Naive B cell (primary cell): ENCODE measurements at regions not wholly inside any gene's neighbourhood (a gene's known extent, or its start where the extent isn't known, plus 50 kb on each side); places are given as distances from the start of the nearest gene placed in this dataset.
A peak's percentile ranks its signal among the peaks of the same experiment; 100 is the strongest.

Source experiments
- ATAC-seq, 2 donors: fragments of 150-1000 bp; cut with Tn5 transposase; 2 replicates each; pipeline ENCODE4 v1.10.0; 2021; ENCODE audit warnings: low read depth in 2 of 2, mild to moderate bottlenecking in 2 of 2, moderate library complexity in 2 of 2
- DNase-seq: peaks from one replicate; pipeline ENCODE4 v3.0.0; 2022
- H3K27ac Mint-ChIP-seq, 6 donors: one replicate each; pipeline ENCODE4 v1.8.0; 2020 to 2022; ENCODE audit warnings: mild to moderate bottlenecking in 6 of 6, mixed read lengths in 6 of 6, moderate library complexity in 5 of 6, inconsistent platforms in 2 of 6
- H3K27me3 Mint-ChIP-seq, 3 donors: one replicate each; pipeline ENCODE4 v1.8.0; 2021 to 2022; ENCODE audit warnings: mixed read lengths in 3 of 3, mild to moderate bottlenecking in 1 of 3
- H3K36me3 Mint-ChIP-seq, 2 donors: one replicate each; pipeline ENCODE4 v1.8.0; 2020 to 2022; ENCODE audit warnings: mixed read lengths in 2 of 2, inconsistent platforms in 1 of 2, mild to moderate bottlenecking in 1 of 2
- H3K4me1 Mint-ChIP-seq, 3 donors: one replicate each; pipeline ENCODE4 v1.8.0; 2020 to 2022; ENCODE audit warnings: mixed read lengths in 3 of 3, inconsistent platforms in 1 of 3, mild to moderate bottlenecking in 1 of 3, moderate library complexity in 1 of 3
- H3K4me3 Mint-ChIP-seq, 8 donors: one replicate each; pipeline ENCODE4 v1.8.0; 2020 to 2022; ENCODE audit warnings: mild to moderate bottlenecking in 8 of 8, mixed read lengths in 8 of 8, moderate library complexity in 8 of 8, inconsistent platforms in 2 of 8
- H3K9me3 Mint-ChIP-seq, 7 donors: one replicate each; pipeline ENCODE4 v1.8.0; 2020 to 2022; ENCODE audit warnings: mixed read lengths in 7 of 7, mild to moderate bottlenecking in 5 of 7, inconsistent platforms in 2 of 7, moderate library complexity in 1 of 7

DNA sequence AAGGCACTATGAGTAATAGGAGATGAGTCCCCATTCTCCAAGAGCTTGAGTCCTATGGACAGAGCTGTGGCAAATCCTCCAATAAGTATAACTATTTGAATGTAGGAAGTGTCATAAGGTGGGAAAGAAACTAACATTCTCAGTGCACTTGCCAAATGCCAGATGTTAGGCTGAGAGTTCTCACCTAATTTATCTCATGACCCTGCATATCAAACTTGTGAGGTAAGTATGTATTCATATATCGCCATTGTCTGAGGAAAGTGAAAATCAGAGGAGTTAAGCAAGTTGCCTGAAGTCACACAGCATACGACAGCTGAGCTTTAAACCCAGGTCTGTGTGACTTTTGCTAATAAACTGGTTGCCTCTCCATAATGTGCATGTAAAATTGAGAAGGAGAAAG is 169.5 kb downstream of the TTC32 start:
- H3K4me1 Mint-ChIP-seq = no peaks in the 10 kb centered on the region

DNA sequence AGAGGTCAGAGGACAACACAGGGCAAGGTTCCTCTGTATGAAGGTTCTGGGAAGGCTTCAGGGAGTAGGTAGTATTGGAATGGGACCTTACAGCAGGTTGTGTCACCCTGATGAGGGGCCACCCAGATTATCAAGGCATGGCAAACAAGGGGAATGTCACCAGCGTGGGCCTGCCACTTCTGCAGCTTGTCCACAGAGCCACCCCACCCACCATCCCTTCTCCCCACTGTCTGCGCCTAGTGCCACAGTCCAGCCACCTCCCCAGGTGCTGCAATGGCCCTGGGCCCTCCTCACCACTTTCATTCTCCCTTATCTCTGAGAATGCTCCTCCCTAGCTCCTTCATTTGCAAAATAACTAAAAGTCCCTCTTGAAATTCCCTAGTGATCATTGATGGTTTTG is 170.3 kb downstream of the TTC32 start:
- DNase-seq = no peak
- ATAC-seq = no peak
- peaks cover 7 to 18% (median 8%) of the 10 kb centered on the region in 3 donors for H3K27me3 Mint-ChIP-seq
- H3K9me3 Mint-ChIP-seq = no peaks in the 10 kb centered on the region
- no peaks in the 10 kb centered on the region for H3K36me3 Mint-ChIP-seq
- H3K4me3 Mint-ChIP-seq = no peak overlapping the region
- H3K4me1 Mint-ChIP-seq = no peaks in the 10 kb centered on the region
- no peak overlapping the region for H3K27ac Mint-ChIP-seq

More for the DNA sequence above, 169.5 kb downstream of the TTC32 start:
- peaks cover 5 to 18% (median 7%) of the 10 kb centered on the region in 3 donors for H3K27me3 Mint-ChIP-seq
- ATAC-seq = no peak
- no peak for DNase-seq
- H3K27ac Mint-ChIP-seq = no peak overlapping the region
- H3K9me3 Mint-ChIP-seq = no peaks in the 10 kb centered on the region
- no peaks in the 10 kb centered on the region for H3K36me3 Mint-ChIP-seq
- no peak overlapping the region for H3K4me3 Mint-ChIP-seq

DNA sequence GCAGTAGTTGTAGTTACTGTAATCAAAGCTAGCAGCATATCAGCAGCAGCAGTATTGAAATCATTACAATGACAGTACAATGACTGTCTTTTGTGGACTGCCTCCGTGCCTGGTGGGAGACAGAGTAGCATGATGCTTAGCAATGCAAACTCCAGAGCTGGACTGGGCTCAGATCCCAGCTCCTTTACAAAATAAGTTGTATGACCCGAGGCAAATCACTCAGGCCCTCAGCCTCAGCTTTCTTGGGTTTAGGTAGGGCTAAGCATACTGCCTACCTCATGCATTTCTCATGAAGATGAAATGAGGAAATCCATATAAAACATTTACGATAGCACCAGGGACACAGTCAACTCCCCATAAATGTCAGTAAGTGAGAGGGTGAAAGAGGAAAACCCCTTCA is 170.7 kb downstream of the TTC32 start:
- Mint-ChIP-seq H3K36me3 (no peaks in the 10 kb centered on the region), H3K4me3 (no peak overlapping the region), H3K27ac (peak overlapping the region in 1 of 6 donors; percentile 21), H3K9me3 (no peaks in the 10 kb centered on the region), H3K27me3 (peaks cover 7 to 18% (median 8%) of the 10 kb centered on the region in 3 donors), H3K4me1 (no peaks in the 10 kb centered on the region)
- DNase-seq (no peak), ATAC-seq (no peak)

DNA sequence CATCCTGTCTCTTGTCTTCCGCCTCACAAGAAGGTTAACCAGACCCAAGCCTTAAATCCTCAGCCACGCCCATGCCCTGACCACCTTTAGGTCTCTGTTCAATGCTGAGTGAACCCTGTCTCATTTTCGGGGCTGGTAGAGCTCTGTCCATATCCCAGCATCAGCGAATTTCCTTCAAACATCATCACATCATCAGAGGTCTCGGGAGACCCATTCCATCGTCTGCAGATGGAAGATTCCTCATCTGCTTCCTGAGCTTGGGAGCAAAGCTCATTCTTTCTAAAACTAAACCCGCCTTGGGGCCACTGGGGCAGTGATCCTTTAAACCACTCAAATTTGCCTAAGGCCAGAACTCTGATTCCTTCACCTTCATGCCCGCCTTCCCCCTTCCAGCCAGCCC is 173.7 kb downstream of the TTC32 start:
- no peak overlapping the region for H3K27ac Mint-ChIP-seq
- no peak for ATAC-seq
- H3K9me3 Mint-ChIP-seq = peaks cover 0 to 4% (median 0%) of the 10 kb centered on the region in 7 donors
- H3K4me3 Mint-ChIP-seq = peak overlapping the region in 1 of 8 donors; percentile 69
- no peak for DNase-seq
- no peaks in the 10 kb centered on the region for H3K36me3 Mint-ChIP-seq
- no peaks in the 10 kb centered on the region for H3K4me1 Mint-ChIP-seq
- peaks cover 7 to 18% (median 8%) of the 10 kb centered on the region in 3 donors for H3K27me3 Mint-ChIP-seq

DNA sequence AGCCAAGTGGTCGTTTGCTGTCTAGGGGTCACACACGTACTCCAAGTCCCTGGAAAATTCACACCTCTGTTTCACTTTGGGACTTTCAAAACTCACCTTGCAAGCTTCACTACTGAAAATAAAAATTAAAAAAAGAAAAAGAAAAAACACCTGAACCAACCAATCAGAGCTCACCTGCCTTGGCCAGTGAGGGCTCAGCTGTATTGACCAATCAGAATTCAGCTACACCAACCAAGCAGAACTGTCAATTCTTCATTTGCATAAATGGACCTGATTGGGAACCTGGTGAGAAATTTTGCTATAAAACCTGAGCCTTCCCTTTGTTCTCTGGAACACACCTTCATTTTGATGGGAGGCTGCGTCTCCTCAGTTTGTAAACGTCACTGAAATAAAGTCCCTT is 176.4 kb downstream of the TTC32 start:
- peaks cover 0 to 17% (median 5%) of the 10 kb centered on the region in 3 donors for H3K27me3 Mint-ChIP-seq
- DNase-seq (no peak), ATAC-seq (no peak)
- H3K36me3 Mint-ChIP-seq = no peaks in the 10 kb centered on the region
- no peak overlapping the region for H3K27ac Mint-ChIP-seq
- H3K9me3 Mint-ChIP-seq = peaks cover 0 to 11% (median 4%) of the 10 kb centered on the region in 7 donors
- H3K4me1 Mint-ChIP-seq = no peaks in the 10 kb centered on the region
- no peak overlapping the region for H3K4me3 Mint-ChIP-seq

DNA sequence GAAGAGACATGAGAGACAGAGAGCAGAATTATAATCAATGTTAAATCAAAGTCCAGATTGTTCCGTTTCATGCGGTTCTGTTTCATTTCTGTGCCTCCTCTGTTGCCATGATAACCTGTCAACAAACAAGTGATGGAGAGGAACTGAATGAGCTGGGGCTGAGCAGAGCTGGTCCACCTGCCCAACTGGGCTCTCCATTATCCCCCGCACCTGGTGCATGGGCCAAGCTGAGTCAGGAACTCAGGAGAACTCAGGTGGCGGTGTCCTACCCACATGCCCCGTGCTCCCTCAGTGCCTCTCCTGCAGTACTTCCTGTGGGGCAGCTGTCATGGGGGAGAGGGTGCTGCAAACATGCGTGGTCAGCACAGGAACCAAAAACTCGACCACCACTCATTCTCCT is 178.8 kb downstream of the TTC32 start:
- no peak for ATAC-seq
- Mint-ChIP-seq H3K36me3 (no peaks in the 10 kb centered on the region), H3K4me1 (no peaks in the 10 kb centered on the region), H3K9me3 (peaks cover 0 to 11% (median 4%) of the 10 kb centered on the region in 7 donors), H3K27ac (no peak overlapping the region), H3K27me3 (peaks cover 0 to 8% (median 5%) of the 10 kb centered on the region in 3 donors), H3K4me3 (no peak overlapping the region)
- DNase-seq = no peak

DNA sequence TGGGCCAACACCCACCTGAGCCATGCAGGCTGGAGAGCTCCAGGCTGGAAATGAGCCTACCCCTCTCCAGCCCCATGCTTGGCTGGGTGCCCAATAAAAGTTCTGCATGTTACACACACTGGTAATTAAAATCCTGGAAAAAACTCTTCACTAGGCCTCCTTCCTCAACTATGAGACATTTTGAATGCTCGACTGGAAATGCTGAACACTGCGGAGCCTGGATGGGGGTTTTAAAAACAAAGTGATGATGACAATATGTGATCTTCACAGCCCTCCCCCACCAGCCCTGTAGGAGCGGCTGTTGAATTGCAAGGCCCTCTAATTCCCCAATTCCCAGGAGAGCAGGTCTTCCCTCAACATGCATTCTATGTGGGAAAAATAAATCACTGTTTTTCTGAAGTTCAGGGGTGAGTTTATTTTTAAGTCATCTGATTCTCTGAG is 179.2 kb downstream of the TTC32 start:
- H3K27ac Mint-ChIP-seq = no peak overlapping the region
- no peak for ATAC-seq
- no peak for DNase-seq
- H3K36me3 Mint-ChIP-seq = no peaks in the 10 kb centered on the region
- H3K4me3 Mint-ChIP-seq = no peak overlapping the region
- H3K27me3 Mint-ChIP-seq = peaks cover 0 to 8% (median 5%) of the 10 kb centered on the region in 3 donors
- no peaks in the 10 kb centered on the region for H3K4me1 Mint-ChIP-seq
- H3K9me3 Mint-ChIP-seq = peaks cover 0 to 11% (median 4%) of the 10 kb centered on the region in 7 donors

DNA sequence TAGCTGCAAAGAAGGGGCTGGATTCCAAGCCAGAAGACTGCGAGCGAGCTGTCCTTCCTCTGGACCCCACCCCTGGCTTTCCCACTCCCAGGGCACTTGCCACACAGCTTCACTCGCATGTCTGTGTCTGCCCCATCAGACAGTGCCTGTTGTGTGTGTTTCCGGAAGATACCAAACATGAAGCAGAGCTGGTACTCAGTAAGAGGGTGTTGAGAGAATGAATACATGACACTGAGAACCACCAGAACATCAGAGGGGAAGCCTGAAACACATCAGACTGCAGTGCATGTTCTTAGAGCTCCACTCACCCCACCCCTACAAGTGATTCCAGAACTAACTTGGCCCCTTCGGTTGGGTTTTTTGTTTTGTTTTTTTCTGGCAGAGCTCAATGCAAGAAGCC is 181.5 kb downstream of the TTC32 start:
- H3K4me3 Mint-ChIP-seq = no peak overlapping the region
- peaks cover 0 to 12% (median 4%) of the 10 kb centered on the region in 7 donors for H3K9me3 Mint-ChIP-seq
- H3K4me1 Mint-ChIP-seq = no peaks in the 10 kb centered on the region
- no peak for DNase-seq
- no peak for ATAC-seq
- no peak overlapping the region for H3K27ac Mint-ChIP-seq
- no peaks in the 10 kb centered on the region for H3K36me3 Mint-ChIP-seq
- peaks cover 0 to 8% (median 7%) of the 10 kb centered on the region in 3 donors for H3K27me3 Mint-ChIP-seq

DNA sequence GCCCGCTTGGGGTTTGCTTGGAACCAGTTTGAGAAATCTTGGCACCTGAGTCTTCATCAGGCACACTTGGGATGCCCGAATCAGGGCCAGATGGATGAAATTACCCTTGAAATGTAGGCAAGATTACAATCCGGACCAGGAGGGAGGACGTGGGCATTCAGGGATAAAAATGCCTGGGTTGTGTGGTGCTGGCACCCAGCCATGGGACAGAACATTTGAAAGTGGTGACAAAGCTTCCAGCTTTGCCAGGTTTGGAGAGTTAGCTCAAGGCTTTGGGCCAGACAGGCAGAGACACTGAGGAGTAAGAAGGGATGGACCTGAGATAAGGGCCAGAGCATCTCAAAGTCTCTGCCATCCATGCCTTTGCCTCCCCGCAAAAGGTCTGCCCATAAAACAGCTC is 182.2 kb downstream of the TTC32 start:
- ATAC-seq = no peak
- Mint-ChIP-seq H3K4me3 (no peak overlapping the region), H3K4me1 (no peaks in the 10 kb centered on the region), H3K36me3 (no peaks in the 10 kb centered on the region), H3K9me3 (peaks cover 0 to 12% (median 4%) of the 10 kb centered on the region in 7 donors), H3K27me3 (peaks cover 0 to 8% (median 7%) of the 10 kb centered on the region in 3 donors), H3K27ac (no peak overlapping the region)
- no peak for DNase-seq

DNA sequence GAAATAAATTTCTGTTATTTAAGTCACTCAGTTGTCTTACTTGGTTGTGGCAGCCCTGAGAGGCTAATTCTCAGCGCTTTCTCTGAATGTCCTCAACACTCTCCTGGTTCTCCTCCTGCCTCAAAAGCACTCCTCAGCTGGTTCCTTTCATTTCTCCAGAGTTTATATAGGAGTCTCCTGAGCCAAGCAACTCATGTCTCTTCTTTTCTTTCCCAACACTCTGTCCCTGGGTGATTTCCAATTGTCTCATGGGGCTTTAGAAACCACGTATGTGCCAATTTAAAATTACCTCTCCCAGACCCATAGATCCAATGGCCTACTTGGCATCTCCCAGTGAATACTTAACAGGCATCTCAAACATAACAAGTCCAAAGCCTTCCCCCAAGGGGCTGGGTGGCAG is 184.3 kb downstream of the TTC32 start:
- no peak overlapping the region for H3K4me3 Mint-ChIP-seq
- no peak for ATAC-seq
- peaks cover 0 to 22% (median 8%) of the 10 kb centered on the region in 7 donors for H3K9me3 Mint-ChIP-seq
- no peak overlapping the region for H3K27ac Mint-ChIP-seq
- H3K27me3 Mint-ChIP-seq = peaks cover 7 to 8% (median 7%) of the 10 kb centered on the region in 3 donors
- no peak for DNase-seq
- peaks cover 0 to 11% of the 10 kb centered on the region in 2 donors for H3K36me3 Mint-ChIP-seq
- no peaks in the 10 kb centered on the region for H3K4me1 Mint-ChIP-seq

DNA sequence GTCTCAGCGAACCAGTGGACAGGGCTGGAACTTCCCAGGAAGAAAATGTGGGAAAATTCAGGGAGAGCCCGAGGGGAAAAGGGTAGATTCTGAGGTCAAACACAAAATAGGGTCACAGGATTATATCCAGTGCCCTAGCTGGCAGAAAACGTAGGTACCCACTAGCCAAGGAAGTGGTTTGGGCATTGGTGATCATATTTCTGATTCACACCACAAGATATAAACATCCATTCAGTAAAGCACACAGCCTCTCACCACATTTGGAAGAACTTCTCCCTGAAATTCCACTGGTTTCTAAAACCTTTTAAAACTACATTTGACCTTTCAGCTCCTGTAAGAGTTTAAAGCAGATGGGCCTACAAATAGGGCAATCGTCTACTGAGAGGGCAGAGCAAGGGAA is 186.9 kb downstream of the TTC32 start:
- Mint-ChIP-seq H3K27me3 (peaks cover 0 to 7% (median 7%) of the 10 kb centered on the region in 3 donors), H3K27ac (peak overlapping the region in 1 of 6 donors; percentile 18), H3K4me3 (no peak overlapping the region), H3K36me3 (peaks cover 0 to 11% of the 10 kb centered on the region in 2 donors), H3K4me1 (no peaks in the 10 kb centered on the region), H3K9me3 (peaks cover 2 to 16% (median 8%) of the 10 kb centered on the region in 7 donors)
- no peak for ATAC-seq
- no peak for DNase-seq

DNA sequence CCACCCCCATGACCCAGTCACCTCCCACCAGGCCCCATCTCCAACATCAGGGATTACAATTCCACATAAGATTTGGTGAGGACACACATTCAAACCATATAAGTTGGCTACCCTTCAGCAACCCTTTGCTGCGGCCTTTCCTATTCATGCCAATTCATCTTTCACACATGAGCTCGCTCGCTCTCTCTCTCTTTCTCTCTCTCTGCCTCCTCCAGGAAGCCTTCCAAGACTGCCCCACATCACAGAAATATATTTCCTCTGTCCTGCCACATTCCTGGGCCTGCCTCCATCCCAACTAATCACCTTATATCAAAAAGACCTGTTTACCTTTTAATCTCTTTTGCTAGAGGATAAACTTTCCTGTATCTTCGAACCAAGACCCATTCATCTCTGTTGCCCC is 188.9 kb downstream of the TTC32 start:
- DNase-seq (no peak), ATAC-seq (no peak)
- H3K27ac Mint-ChIP-seq = no peak overlapping the region
- peaks cover 0 to 7% (median 7%) of the 10 kb centered on the region in 3 donors for H3K27me3 Mint-ChIP-seq
- H3K4me3 Mint-ChIP-seq = no peak overlapping the region
- H3K36me3 Mint-ChIP-seq = peaks cover 0 to 11% of the 10 kb centered on the region in 2 donors
- H3K4me1 Mint-ChIP-seq = no peaks in the 10 kb centered on the region
- H3K9me3 Mint-ChIP-seq = peaks cover 2 to 16% (median 8%) of the 10 kb centered on the region in 7 donors

DNA sequence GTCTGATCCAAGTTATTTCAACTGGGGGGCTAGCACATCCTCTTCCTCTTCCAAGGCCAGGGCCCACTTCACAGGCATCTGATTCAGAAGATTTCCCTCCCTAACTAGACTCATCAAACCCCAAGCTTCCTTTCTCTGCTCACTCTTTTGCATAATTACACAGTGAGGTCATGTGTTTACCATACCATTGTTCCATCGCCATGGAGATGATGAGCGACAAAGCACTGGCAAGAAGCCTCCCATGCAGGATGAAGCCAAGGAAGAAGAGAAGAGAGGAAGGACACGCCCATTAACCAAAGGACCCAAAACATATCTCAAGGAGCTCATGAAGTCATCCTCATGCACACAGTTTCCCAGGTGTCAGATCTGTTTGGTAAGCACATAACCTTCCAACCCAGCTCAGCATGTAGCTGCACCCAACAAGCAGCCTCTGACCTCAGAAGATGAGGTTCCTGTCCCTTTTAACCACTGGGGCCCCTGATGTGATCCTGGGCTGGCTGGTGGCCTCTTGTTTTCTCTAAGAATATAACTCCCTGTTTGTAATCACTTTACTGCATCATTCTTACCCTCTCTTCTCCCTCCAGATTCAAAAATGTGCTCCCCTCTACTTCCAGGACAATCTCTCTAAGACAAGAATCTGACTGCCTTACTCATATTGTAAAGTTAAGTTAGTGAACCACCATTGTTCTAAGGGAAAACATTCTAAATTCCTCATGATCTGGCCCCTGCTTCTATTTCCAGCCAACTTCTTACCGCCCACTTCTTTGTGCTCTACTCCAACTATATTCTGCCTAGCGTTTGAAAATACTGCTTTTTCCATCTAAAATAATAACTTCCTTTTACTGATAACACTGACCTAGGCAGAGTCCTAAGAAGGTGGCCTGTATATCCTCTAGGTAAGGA is 190.1 kb downstream of the TTC32 start:
- no peak overlapping the region for H3K27ac Mint-ChIP-seq
- no peak for ATAC-seq
- DNase-seq = no peak

DNA sequence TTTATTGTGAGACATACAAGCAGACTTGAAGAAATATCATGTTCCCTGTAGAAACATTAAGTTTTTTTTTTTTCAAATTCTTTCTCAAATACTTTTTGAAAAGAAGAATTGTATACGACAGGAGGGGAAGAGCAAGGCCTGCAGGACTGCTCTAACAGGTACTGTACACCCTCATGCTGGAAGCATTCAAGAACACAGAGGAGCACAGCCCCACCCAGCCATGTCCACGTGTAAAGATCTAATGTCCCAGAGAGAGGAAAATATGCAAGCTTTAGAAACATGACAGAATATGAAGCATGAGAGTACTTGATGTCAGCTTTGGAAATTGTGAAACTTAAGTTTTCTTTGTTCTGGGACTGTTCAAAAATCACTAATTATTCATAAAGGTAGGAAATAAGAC is 191.6 kb downstream of the TTC32 start:
- no peak for ATAC-seq
- H3K36me3 Mint-ChIP-seq = peaks cover 0 to 11% of the 10 kb centered on the region in 2 donors
- no peaks in the 10 kb centered on the region for H3K4me1 Mint-ChIP-seq
- H3K9me3 Mint-ChIP-seq = peaks cover 2 to 16% (median 10%) of the 10 kb centered on the region in 7 donors
- no peak overlapping the region for H3K4me3 Mint-ChIP-seq
- DNase-seq = no peak
- no peak overlapping the region for H3K27ac Mint-ChIP-seq
- H3K27me3 Mint-ChIP-seq = peaks cover 0 to 9% (median 7%) of the 10 kb centered on the region in 3 donors

More for the DNA sequence above, 190.1 kb downstream of the TTC32 start:
- no peak overlapping the region for H3K4me3 Mint-ChIP-seq
- no peaks in the 10 kb centered on the region for H3K4me1 Mint-ChIP-seq
- peaks cover 0 to 11% of the 10 kb centered on the region in 2 donors for H3K36me3 Mint-ChIP-seq
- H3K9me3 Mint-ChIP-seq = peaks cover 2 to 16% (median 10%) of the 10 kb centered on the region in 7 donors
- H3K27me3 Mint-ChIP-seq = peaks cover 0 to 7% (median 7%) of the 10 kb centered on the region in 3 donors
